ENCODE measurements at regions not wholly inside any gene's neighbourhood (a gene's known extent, or its start where the extent isn't known, plus 50 kb on each side); places are given as distances from the start of the nearest gene placed in this dataset.
"Not testable (repeated sequence)": the region's sequence is repeated elsewhere in the genome, so short reads cannot be mapped to it uniquely, and the experiment has no call there.

- not testable (repeated sequence) for DNase-seq (ENCODE audit: low read depth in 2 of 2)
Measured at GRCh38 chr13:31607531-31607930, 131.8 kb upstream of the RXFP2 start.

GRCh38 chr13:31608780-31609179, 130.5 kb upstream of the RXFP2 start:
- DNase-seq (ENCODE audit: low read depth in 2 of 2), result not testable (repeated sequence)

- DNase-seq (ENCODE audit: low read depth in 2 of 2), result no peak
Measured at GRCh38 chr13:31610270-31610998, 128.9 kb upstream of the RXFP2 start.

- no peak for DNase-seq (ENCODE audit: low read depth in 2 of 2)
Measured at GRCh38 chr13:31611214-31611613, 128.1 kb upstream of the RXFP2 start.

- no peak for DNase-seq (ENCODE audit: low read depth in 2 of 2)
Measured at GRCh38 chr13:31614073-31614472, 125.3 kb upstream of the RXFP2 start.

GRCh38 chr13:31614704-31615103, 124.6 kb upstream of the RXFP2 start:
- no peak for DNase-seq (ENCODE audit: low read depth in 2 of 2)

GRCh38 chr13:31625115-31625514, 114.2 kb upstream of the RXFP2 start:
- no peak for DNase-seq (ENCODE audit: low read depth in 2 of 2)

GRCh38 chr13:31627097-31627845, 112.1 kb upstream of the RXFP2 start:
- DNase-seq (ENCODE audit: low read depth in 2 of 2), result no peak

- no peak for DNase-seq (ENCODE audit: low read depth in 2 of 2)
Measured at GRCh38 chr13:31629085-31629780, 110.1 kb upstream of the RXFP2 start.

GRCh38 chr13:31631071-31631470, 108.3 kb upstream of the RXFP2 start:
- DNase-seq (ENCODE audit: low read depth in 2 of 2), result no peak

- DNase-seq (ENCODE audit: low read depth in 2 of 2), result no peak
Measured at GRCh38 chr13:31631746-31632145, 107.6 kb upstream of the RXFP2 start.

- DNase-seq (ENCODE audit: low read depth in 2 of 2), result no peak
Measured at GRCh38 chr13:31638577-31638976, 100.7 kb upstream of the RXFP2 start.

- DNase-seq (ENCODE audit: low read depth in 2 of 2), result no peak
Measured at GRCh38 chr13:31639443-31640163, 99.7 kb upstream of the RXFP2 start.

- no peak for DNase-seq (ENCODE audit: low read depth in 2 of 2)
Measured at GRCh38 chr13:31649766-31650165, 89.6 kb upstream of the RXFP2 start.

- DNase-seq (ENCODE audit: low read depth in 2 of 2), result no peak
Measured at GRCh38 chr13:31653730-31654129, 85.6 kb upstream of the RXFP2 start.

- DNase-seq (ENCODE audit: low read depth in 2 of 2), result no peak
Measured at GRCh38 chr13:31663880-31664585, 75.3 kb upstream of the RXFP2 start.

- DNase-seq (ENCODE audit: low read depth in 2 of 2), result no peak
Measured at GRCh38 chr13:31670831-31671617, 68.3 kb upstream of the RXFP2 start.

- no peak for DNase-seq (ENCODE audit: low read depth in 2 of 2)
Measured at GRCh38 chr13:31674051-31674450, 65.3 kb upstream of the RXFP2 start.

GRCh38 chr13:31675440-31675953, 63.8 kb upstream of the RXFP2 start:
- DNase-seq (ENCODE audit: low read depth in 2 of 2), result no peak

GRCh38 chr13:31681133-31681532, 58.2 kb upstream of the RXFP2 start:
- no peak for DNase-seq (ENCODE audit: low read depth in 2 of 2)

Data from stimulated activated CD4-positive, alpha-beta T cell treated with anti-CD3 and anti-CD28 coated beads, Interleukin-1b, Interleukin-23, amount 100 ng/mL, for 1 hour (primary cell).